GM19463 (cell line): ENCODE measurements at regions not wholly inside any gene's neighbourhood (a gene's known extent, or its start where the extent isn't known, plus 50 kb on each side); places are given as distances from the start of the nearest gene placed in this dataset.
"Not testable (repeated sequence)": the region's sequence is repeated elsewhere in the genome, so short reads cannot be mapped to it uniquely, and the experiment has no call there.

Source experiments
- ATAC-seq: cut with Tn5 transposase; IDR thresholded peaks from one replicate; pipeline ENCODE4 v1.9.1; 2021; ENCODE audit warnings: mild to moderate bottlenecking, moderate library complexity; ENCODE audit not compliant: unreplicated experiment

DNA sequence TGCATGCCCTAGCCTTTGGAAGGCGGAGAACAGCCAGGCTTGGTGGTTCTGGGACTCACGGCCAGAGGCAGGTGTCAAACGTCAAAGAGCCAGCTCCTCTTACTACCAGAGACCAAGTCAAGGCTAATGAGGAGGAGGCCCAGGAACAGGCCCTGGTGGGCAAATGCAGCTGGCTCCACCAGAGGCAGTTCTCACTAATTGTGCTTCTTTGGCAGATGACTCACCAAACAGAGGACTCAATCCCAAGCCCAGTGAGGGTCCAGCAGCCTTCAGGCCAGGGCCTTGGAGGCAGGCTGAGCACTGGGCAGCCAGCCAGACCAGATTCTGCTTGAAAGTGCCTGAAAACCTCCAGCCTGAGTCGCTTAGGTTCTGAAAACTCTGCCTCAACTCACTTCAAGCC, 336.5 kb upstream of the CDH5 start:
- no peak for ATAC-seq

DNA sequence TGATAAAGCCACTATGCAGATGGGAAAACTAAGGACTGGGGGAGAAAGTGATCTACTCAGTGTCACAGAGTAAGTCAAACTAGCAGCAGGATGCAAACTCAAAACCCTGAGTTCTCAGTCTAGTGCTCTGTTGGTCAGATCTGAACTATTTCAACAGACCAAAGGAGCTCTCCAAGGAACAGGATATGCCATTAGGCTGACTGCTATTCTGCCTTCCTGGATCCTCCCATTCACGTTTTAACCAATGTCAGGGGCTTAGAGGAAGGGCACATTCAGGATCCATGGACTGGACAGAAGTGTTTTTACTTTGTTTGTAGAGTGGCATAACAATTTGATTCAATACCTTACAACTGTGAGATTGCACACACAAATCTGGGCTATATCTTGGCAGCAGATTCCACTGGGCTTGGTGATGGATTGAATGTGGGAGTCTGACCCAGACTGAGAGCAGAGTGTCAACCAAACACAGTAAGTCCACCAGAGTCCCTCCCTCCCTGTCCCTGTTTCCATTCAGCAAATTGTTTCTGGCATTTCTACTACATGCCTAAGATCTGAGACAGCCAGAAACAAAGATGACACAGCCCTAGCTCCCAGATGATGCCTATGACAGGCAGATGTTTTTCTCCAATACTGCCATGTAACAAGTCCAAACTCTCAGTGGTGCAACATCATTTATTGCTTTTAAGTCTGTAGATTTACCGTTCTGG, 337.8 kb upstream of the CDH5 start:
- no peak for ATAC-seq

DNA sequence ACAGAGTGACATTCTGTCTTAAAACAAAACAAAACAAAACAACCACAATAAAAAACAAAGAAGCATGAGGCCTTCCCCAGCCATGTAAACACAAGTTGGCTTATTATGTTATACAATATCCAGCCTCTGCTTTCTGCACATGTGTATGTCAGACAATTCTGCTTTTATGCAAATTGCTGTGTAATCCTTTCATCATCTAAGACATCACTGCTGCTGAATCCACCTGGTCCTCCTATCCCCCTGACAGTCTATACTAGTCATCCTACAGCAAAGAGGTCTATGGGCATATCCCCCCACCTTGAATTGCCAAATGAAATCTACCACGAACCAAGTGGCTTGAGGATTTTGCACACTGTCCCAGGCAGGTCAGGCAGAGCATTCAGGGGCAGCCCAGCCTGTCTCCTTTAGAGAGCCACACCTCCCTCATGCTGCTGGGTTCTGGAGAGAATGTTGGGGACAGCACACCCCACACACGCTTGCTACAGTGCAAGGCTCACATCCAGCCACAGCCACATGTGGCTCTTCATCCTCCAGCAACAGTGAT, 339.6 kb upstream of the CDH5 start:
- no peak for ATAC-seq

DNA sequence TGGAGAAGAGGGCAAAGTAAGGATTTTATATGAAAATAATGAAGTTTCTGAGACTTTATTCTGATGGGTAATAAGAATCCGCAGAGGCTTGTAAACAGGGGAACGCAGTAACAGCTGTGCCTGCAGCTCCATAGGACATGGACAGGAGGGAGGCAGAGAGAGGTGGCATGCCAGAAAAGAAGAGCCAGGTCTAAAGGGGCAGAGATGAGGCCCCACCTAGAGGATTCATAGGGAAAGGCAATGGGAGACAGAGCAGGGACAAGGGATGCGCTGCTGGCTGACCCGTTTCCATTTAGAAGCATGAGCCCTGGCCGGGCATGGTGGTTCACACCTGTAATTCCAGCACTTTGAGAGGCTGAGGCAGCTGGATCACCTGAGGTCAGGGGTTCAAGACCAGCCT, 340.3 kb upstream of the CDH5 start:
- no peak for ATAC-seq

DNA sequence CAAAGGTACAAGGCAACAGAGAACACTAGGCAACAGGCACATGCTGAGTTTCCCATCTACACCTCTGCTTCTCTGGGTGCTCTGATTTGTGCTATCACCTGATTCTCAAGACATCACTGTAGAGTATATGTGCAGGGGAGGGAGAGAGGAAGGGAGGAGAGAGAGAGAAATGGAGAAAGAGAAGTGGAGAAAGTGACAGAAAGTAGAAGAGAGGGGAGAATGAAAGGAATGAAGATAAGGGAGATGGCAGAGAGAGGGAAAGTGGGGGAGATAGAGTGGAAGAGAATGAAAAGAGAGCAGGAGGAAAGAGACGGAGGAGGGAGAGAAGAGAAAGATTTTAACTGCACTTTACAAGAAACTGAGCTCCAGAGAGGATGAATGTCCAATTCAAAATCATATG, 340.7 kb upstream of the CDH5 start:
- no peak for ATAC-seq

DNA sequence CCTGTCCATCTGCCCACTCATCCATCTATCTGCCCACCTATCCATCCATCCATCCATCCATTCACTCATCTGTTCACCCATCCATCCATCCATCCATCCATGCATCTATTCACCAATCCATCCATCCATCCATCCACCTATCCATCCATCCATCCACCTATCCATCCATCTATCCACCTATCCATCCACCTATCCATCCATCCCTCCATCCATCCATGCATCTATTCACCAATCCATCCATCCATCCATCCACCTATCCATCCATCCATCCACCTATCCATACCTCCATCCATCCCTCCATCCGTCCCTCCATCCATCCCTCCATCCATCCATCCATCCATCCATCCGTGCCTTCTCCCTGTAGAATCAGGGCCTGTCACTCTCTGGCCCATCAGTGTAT, 341.9 kb upstream of the CDH5 start:
- ATAC-seq: not testable (repeated sequence)

DNA sequence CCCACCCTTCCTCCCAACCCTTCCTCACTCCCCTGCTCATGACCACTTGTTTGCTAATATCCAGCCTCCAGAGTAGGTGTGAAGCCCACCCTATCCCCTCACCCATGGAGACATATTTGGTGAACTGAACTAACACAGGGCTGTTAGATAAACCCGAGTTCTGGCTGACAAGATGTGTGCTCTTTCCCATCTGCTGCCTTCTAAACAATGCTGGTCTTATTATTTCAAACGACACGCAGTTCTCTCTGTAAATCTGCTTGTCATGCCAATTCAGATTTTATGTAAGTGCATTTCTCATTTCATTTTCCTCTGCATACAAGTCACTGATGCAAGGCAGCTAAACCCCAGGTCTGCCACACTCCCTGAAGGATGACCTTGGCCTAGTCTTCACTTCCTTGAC, 343.0 kb upstream of the CDH5 start:
- no peak for ATAC-seq

DNA sequence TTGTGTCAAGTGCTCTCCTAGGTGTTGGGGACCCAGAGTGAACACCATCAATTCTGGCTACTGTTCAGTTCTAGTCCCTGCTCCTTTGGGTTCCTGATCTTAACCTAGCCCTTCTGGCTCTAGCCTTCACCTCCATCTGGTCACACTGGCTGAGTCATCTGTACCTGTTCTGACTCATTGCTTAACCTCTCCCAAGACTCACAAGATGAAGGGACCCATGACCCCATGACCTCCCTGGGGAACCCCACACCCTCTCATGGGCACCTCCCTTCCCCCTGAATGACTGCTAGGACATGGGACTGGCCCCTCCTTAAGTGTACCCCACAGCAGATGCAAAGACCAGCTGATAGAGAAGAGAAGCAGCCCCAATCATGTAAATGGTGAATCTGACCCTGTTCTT, 345.8 kb upstream of the CDH5 start:
- ATAC-seq: peak; percentile 79

DNA sequence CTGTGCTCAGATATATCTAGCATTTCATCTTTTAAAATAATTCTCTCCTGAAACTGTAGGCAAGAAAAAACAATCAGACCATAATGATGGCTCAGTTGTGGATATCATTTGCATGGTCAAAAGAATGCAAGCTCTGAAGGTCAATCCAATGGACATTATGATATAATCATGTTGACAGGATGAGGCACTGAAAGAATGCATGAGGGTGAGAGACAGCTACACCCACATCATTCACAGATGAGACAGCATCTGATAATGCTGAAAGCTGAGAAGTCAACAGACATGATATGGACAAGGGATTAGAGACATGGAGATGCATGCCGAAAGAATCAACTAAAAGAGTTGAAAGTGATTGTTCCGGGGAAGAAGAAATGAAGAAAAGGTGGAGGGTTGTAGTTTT, 346.4 kb upstream of the CDH5 start:
- ATAC-seq: no peak

DNA sequence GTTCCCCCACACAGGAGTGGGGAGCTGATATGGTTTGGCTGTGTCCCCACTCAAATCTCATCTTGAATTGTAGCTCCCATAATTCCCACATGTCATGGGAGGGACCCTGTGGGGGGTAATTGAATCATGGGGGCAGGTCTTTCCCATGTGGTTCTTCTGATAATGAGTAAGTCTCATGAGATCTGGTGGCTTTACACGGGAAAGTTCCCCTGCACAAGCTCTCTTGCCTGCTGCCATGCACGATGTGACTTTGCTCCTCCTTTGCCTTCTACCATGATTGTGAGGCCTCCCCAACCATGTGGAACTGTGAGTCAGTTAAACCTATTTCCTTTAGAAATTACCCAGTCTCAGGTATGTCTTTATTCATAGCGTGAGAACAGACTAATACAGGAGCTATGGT, 347.0 kb upstream of the CDH5 start:
- ATAC-seq: not testable (repeated sequence)

DNA sequence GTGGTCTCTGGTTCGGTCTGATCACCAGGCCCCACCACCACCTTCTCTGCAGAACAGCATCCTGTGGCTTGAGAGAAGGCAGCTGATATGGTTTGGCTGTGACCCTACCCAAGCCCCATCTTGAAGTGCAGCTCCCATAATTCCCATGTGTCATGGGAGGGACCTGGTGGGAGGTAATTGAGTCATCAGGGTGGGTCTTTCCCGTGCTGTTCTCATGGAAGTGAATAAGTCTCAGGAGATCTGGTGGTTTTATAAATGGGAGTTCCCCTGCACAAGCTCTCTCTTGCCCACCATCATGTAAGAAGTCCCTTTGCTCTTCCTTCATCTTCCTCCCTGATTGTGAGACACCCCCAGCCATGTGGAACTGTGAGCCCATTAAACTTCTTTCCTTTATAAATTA, 352.3 kb upstream of the CDH5 start:
- ATAC-seq: no peak

DNA sequence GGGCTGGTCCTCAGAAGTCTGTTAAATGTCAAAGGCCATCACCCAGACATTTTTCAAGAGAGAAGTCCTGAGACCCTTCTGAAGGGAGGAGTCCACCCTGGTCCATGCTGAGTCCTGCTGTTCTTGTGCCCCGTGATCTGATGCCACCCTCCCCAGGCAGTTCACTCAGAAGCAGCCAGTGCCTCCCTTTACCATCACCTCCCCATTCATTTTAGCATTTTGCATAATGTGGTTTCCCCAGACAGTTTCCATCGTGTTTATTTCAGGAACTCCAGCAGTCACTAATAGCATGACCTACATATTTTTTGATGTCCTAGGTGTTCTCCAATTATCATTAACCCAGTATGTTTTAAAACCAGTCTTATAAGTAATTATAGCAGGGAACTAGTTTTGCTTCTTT, 353.0 kb upstream of the CDH5 start:
- ATAC-seq: no peak

DNA sequence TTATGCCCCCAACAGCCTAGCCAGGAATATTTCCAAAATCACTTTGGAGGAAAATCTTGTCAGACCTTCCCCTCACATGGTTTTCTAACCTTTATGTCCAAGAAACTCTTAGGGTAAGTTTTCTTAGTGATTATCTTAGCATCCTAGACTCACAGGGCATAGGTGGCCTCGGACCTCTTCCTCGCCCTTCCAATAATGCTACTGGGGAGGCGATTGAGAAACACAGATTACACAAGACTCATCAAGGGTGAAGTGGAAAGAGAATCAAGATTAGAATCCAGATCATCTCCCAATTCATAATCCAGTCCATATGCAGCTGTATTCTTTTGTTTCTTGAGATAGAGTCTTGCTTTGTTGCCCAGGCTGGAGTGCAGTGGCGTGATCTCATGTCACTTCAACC, 358.4 kb upstream of the CDH5 start:
- no peak for ATAC-seq

DNA sequence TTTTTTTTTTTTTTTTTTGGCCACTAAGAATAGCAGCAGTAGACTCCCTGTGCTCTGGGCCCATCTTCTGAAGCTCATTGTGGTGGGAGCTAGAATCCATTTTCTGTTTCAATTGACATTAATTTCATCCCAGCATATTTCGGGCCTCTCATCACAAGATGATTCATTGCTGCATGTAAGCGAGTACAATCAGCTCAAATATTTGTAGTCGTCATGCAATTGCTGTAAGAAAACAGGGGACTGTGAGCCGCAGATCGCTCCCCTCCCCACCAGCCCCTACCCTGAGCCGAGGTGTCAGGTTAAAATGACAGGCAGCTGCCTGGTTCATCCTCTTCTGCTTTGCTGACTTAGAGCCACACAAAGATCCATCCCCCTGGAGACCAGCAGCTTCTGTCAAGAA, 358.8 kb upstream of the CDH5 start:
- ATAC-seq: no peak

DNA sequence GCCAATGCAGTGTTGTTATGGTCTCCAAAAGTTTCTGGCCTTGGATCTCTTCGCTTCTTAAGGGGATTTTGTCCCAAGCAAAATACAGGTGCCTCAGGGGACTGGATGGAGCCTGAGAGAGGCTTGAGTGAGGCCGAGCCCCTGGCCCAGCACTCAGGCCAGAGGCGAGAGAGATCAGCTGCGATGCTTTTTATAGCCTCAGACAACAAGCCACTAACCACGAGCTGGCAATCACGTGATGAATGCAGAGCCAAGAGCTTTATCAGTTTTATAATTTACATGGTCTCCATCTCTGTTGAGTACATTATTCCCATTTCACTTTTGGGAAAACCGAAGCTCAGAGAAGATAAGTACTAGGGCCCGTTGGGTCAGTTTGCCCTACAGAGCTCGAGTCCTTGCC, 360.0 kb upstream of the CDH5 start:
- ATAC-seq: no peak

DNA sequence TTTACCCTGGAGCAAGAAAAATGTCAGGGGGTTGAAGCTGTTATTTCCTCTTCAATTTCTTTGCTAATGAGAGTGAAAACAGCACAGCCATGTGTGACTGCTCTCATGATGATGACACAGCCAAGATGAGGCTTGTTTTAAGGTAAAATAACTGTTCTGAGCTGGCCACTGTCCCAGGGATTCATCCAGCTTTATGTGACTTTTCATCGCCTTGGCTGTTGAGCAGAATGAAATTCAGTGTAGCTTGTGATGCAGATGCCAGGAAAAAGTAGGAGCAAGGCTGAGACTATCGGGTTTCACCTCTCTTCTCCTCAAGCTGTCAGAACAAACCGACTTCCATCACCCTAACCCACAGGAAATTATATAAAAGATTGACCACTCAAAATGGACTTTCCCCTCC, 361.8 kb upstream of the CDH5 start:
- no peak for ATAC-seq

DNA sequence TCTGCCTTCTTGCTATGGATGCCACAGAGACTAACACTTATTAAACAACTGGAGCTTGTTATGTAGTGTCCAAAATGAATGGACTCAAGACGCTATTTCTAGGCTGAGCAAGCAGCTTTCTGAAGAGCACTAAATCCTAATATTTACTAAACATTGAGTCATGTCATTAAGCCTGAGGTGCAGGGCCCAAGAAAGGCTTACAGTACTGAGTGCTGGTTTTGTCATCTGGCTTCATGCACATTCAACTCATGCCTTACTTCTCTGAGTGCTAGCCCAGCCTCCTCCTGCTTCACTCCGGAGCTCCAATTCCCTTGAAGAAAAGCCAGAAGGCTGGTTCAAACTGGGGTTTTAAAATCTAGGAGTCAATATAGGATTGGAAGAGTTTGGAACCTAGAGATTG, 363.3 kb upstream of the CDH5 start:
- ATAC-seq: no peak

DNA sequence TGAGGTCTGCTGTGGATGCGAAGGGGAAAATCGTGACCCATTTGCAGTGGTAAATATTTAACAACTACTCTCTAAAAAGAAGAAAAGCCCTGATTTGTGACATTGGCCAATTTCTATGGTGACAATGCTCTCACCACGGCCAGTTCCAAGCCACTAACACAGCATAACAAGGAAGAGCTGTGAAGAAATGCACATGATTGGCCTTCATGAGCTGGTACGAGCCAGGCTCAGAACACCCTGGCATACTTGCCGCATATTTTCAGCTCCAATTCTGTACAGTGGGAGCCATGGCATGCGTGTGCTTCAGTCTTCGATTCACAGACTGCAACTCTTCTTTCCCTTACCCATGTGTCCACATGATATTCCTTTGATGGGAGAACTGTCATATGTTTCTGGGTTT, 363.9 kb upstream of the CDH5 start:
- no peak for ATAC-seq

DNA sequence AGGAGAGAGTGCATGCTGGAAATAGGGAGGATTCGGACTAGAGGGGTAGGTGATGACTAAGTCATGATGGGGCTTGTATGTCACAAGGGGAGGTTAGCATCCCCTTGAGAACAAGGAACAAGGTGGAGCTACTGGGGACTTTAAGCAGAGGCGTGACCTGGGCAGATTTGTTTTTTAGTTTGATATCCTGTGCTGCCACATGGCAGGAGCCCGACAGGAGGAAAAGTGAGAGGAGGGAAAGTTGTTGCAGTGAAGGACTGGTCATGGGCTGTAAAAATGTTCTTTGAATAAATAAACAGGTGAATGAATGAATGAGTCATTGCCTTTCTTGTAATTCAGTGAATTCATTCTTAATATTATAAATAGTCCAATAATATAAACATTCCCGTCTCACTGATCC, 365.1 kb upstream of the CDH5 start:
- no peak for ATAC-seq

DNA sequence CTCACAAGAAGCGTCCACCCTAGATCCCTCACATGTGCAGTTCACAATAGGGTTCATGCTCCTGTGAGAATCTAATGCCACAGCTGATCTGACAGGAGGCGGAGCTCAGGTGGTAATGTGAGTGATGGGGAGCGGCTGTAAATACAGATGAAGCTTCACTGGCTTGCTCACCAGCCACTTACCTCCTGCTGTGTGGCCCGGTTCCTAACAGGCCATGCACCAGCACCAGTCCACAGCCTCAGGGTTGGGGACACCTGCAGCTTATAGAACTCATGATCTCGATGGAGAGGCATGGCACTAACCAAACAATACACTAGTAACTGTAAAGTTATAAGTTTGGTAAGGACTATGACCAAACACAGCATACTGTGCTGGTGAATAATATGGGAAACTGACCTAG, 368.0 kb upstream of the CDH5 start:
- no peak for ATAC-seq

DNA sequence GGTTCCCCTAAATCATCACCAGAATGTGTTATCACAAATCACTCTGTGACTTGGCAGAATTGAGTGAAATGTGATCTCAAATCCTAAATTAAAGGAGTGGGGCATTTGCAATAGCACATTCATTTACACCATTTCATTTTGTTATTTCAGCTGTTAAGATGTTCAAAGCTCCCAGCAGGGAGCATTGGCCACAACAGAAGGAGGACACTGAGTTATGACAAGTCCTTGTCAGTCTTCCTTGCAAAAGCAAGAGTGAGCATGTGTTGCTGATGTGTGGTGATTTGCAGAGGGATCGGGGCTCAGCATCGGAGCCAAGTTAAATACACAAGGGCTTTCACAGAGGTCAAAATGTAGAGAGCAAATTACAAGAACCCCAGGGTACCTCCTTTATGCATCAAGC, 372.2 kb upstream of the CDH5 start:
- no peak for ATAC-seq

DNA sequence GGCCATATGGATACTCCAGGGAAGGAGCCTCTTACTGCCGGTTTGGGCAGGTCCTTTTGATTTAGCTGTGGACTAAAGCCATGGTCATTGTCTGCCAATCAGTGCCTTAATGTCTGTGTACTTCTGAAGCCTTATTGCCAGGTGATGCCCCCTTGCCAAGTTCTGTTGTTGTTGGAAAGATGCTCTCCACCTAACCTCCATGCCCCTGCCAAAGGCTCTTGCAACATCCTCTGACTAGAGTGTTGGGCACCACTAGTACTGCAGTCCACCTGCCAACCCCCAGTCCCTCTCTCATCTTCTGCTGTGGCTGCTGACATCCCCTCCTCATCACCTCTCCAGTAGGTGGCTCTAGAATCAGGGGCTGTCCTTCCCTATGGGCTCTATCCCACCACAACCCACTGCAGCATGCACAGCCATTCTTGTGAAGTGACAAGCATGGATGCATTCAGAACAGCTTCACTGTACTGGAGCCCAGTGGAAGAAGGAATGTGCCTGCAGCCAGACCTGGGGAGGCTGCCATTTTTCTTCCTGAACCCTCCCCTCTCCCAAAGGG, 375.3 kb upstream of the CDH5 start:
- ATAC-seq: no peak
